NCI-H1436 treated with DMSO at 0.1 percent for 48 hours (cell line): ENCODE measurements at regions not wholly inside any gene's neighbourhood (a gene's known extent, or its start where the extent isn't known, plus 50 kb on each side); places are given as distances from the start of the nearest gene placed in this dataset.

Source experiments
- DNase-seq: peaks from one replicate; lab custom pipeline; 2025; lab: John Stamatoyannopoulos, UW

DNA sequence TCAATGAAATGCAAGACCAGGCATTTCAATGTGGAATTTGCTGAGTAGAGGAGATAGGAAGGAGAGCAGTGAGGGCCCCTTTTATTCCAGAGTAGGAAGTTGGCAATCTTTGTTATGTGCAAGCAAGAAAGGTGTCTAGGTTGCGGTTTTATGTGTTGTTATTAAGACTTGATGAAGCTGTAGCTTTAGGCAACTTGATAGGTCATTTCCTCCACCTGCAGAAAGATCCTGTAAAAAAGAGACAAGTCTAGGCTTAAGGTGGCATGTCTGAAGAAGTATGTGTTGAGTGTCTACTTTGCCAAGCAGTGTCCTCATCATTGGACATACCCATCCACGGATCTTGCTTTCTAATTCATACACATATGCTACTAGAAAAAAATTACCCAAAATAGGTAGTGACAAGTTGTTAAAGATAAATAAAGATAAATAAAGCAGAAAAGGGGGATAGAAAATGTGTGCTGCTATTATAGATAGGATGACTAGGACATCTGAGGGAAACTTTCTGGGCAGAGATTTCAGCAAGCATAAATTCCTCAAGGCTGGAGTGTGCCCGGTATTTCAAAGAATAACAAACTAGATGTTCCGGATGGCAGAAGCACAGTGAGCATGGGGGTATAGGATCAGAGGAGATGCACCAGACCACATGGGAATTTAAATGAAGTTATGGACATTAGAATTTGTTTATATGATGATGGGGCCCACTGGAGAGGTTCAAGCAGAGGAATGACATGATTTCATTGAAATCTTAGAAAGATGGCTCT, 335.0 kb downstream of the TGFB2 start:
- no peak for DNase-seq

- DNase-seq, result no peak
Observed at GRCh38 chr1:218683242-218683641, 338.1 kb downstream of the TGFB2 start.

- DNase-seq, result no peak
Observed at GRCh38 chr1:218686258-218686657, 341.1 kb downstream of the TGFB2 start.

DNA sequence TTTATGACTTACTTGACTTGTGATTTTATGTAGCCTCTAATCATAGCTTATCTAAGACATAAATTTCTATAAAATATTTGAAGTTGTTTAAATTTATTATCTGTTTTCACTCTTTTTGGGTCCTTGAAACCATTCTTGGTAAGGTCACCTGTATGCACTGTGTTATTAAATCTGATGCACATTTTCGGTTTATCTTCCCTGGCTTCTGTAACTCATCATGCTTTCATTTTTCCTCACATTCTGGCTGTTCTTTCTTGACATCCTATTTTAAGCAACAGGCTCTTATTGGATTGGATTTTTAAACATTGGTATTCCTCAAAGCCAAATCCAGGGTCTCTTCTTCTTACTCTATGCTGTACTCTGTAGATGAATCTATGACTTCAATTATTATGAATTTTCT, 341.6 kb downstream of the TGFB2 start:
- no peak for DNase-seq

- no peak for DNase-seq
Observed at GRCh38 chr1:218692808-218693207, 347.7 kb downstream of the TGFB2 start.

DNA sequence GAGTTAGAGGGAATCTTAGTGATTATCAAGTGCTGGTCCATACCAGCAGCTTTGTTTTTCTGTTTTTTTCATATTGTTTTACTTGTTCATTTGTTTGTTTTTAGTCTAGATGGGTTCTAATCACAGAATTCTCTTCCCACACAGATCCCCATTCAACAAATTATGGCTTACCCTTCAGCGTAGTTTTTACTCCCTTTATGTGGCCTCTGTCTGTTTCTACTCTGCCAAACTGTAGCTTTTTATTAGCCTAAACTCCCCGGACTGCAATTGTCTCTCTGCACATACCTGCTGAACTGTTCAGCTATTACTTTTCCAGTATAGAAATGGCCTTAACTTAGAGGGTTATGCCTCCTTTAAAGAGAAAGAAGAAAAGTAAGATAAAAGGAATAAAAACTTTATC, 348.5 kb downstream of the TGFB2 start:
- no peak for DNase-seq

GRCh38 chr1:218694085-218694484, 348.9 kb downstream of the TGFB2 start:
- DNase-seq, result no peak

GRCh38 chr1:218694636-218695035, 349.5 kb downstream of the TGFB2 start:
- no peak for DNase-seq

- no peak for DNase-seq
Observed at GRCh38 chr1:218695525-218695924, 350.4 kb downstream of the TGFB2 start.

GRCh38 chr1:218698141-218698540, 353.0 kb downstream of the TGFB2 start:
- DNase-seq, result no peak

DNA sequence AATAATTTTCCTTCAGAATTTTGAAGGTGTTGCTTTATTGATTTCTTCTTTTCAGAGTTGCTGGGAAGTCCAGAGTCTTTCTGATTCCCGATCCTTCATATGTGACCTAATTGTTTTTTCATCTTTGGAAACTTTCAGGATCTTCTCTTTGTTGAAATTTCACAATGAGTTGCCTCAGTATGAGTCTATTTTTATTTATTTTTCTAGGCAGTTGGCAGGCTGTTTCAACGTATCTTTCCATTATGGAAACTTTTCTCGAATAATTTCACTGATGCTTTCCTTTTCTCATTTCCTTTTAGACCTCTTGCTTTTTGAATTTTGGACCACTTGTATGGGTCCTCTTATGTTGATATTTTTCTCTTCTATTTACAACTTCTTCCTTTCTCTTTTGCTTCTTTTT, 354.3 kb downstream of the TGFB2 start:
- no peak for DNase-seq

DNA sequence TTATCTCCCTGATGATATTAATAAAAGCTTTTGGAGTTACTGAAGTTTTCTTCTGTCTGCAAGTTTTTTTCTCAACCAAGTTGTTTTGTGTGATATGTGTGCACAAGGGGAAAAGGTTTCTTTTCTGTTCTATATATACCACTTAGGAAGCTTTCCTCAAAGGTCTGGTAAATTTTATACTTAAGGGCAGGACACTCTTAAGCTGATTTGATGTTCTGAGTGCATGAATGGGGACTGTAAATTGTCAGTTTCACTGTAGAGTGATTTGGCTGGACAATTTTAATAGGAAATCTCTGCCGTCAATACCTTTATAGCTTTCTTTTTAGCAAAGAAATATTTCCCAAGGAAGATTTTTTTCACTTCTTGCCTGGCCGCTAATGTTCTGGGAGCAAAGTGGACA, 354.7 kb downstream of the TGFB2 start:
- DNase-seq, result no peak

GRCh38 chr1:218700666-218701065, 355.5 kb downstream of the TGFB2 start:
- DNase-seq, result no peak

- DNase-seq, result no peak
Observed at GRCh38 chr1:218701131-218701530, 356.0 kb downstream of the TGFB2 start.

DNA sequence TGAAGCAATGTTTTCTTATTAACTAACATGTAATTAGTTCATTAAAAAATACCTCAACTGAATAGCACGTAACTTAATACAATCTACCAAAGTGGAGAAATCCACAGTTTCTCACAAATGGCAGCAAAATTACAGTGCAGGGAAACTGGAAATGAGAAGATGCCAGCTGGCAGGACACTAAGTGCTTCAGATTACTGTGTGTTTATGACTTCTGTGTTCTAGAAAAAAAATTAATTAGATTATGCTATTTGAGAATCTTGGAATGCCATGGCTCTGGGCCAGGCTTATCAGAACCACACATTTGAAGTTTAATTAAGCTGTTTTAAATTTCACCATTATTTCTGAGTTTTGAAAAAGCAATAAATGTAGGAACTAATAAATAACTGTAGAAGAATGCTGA, 357.6 kb downstream of the TGFB2 start:
- no peak for DNase-seq

DNA sequence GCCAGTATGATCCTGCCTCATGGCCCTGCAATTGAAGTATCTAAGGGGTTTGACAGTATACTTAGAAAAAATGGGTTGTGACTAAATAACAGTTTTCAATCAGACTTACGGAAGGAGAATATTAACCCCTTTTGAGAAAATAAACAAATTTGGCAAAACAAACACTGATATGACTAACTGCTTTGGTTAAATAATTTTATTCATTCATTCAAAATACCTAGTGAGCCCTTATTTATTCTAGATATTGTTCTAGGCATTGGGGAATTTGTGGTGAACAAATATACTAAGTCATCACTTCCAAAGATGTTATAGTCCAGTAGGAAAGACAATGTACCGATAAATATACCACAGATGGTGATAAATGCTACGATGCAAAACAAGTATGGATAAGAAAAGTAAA, 358.7 kb downstream of the TGFB2 start:
- DNase-seq, result no peak

DNA sequence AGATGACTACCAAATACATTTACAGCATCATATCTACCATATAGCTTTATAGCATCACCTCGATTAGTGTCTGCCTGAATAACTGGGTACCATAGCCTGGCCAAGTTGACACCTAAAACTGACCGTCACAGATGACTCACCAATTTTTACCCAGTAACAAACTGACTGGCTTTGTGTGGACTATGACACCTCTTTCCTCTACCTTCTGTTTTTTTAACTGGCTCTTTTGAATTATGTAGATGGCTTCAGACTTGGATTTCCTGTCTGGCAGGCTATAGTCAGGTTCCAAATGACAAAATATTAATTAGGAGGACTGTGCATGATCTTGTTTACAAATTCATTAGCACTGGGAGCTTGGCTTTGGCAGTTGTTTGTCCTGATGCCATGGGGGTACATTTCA, 360.3 kb downstream of the TGFB2 start:
- DNase-seq, result no peak

GRCh38 chr1:218705911-218706893, 361.1 kb downstream of the TGFB2 start:
- no peak for DNase-seq

- DNase-seq, result no peak
Observed at GRCh38 chr1:218711001-218711400, 365.9 kb downstream of the TGFB2 start.

DNA sequence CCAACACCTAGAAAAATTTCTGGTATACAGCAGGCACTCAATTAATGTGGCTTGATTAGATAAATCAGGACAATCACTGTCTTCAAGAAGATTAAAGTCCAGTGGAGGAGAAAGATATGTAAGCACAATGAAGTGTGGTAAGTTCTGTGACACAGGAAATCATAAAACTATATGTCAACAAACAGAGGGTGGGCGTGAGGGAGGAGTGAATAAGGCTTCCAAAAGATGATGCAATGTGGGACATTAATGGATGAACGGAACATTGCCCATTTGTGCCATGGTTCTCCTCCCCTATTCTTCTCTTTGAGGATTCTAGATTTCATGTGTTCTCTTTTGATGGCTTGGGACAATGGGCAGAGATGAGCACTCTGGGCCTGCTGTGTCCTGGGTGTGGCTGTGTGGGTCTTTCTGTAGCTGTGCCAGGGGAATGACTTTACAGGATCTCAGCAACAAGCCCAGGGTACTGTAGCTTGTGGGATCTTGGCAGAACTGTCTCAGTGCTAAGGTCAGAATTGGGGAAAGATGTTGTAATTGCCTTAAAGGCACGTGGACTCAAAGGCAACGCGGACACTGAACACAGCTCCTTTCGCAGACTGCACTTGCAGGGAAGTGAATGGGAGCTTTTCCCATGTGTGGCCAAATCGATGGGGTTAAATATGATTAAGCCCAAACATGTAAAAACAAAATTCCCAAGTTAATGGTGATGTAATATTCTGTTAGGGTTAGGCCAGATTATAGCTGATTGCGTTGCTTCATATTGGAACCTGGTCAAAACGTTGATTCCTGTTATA, 366.9 kb downstream of the TGFB2 start:
- DNase-seq, result no peak

- no peak for DNase-seq
Observed at GRCh38 chr1:218712677-218713076, 367.5 kb downstream of the TGFB2 start.

- DNase-seq, result no peak
Observed at GRCh38 chr1:218715961-218716669, 371.0 kb downstream of the TGFB2 start.
